Fibroblast of gingiva (primary cell): ENCODE measurements at regions not wholly inside any gene's neighbourhood (a gene's known extent, or its start where the extent isn't known, plus 50 kb on each side); places are given as distances from the start of the nearest gene placed in this dataset.
A peak's percentile ranks its signal among the peaks of the same experiment; 100 is the strongest.

Experiments used
- DNase-seq: peaks from one replicate; pipeline ENCODE4 v3.0.0-alpha.2; 2011; ENCODE audit warnings: low read depth

- no peak for DNase-seq
These were observed 146.2 kb downstream of the DACT1 start for GRCh38 chr14:58783792-58784511.

GRCh38 chr14:58784931-58785330 is 147.2 kb downstream of the DACT1 start:
- no peak for DNase-seq

GRCh38 chr14:58785701-58786100 is 147.9 kb downstream of the DACT1 start:
- DNase-seq, result no peak

GRCh38 chr14:58787592-58787991 is 149.8 kb downstream of the DACT1 start:
- peak; percentile 47 for DNase-seq

- no peak for DNase-seq
These were observed 151.1 kb downstream of the DACT1 start for GRCh38 chr14:58788655-58789503.

- peak; percentile 35 for DNase-seq
These were observed 152.0 kb downstream of the DACT1 start for GRCh38 chr14:58789736-58790135.

- no peak for DNase-seq
These were observed 154.7 kb downstream of the DACT1 start for GRCh38 chr14:58792416-58792815.

- no peak for DNase-seq
These were observed 155.5 kb downstream of the DACT1 start for GRCh38 chr14:58793131-58793740.

GRCh38 chr14:58794993-58795762 is 157.4 kb downstream of the DACT1 start:
- DNase-seq, result no peak

- DNase-seq, result no peak
These were observed 158.7 kb downstream of the DACT1 start for GRCh38 chr14:58796242-58797009.

GRCh38 chr14:58797010-58797429 is 159.3 kb downstream of the DACT1 start:
- no peak for DNase-seq

- no peak for DNase-seq
These were observed 160.4 kb downstream of the DACT1 start for GRCh38 chr14:58798173-58798572.

- DNase-seq, result no peak
These were observed 163.3 kb downstream of the DACT1 start for GRCh38 chr14:58801086-58801485.

GRCh38 chr14:58805057-58805456 is 167.3 kb downstream of the DACT1 start:
- DNase-seq, result peak; percentile 84

- no peak for DNase-seq
These were observed 168.0 kb downstream of the DACT1 start for GRCh38 chr14:58805605-58806409.

- peak; percentile 2 for DNase-seq
These were observed 169.4 kb downstream of the DACT1 start for GRCh38 chr14:58807191-58807590.

GRCh38 chr14:58808828-58809227 is 171.1 kb downstream of the DACT1 start:
- peak; percentile 92 for DNase-seq

GRCh38 chr14:58809520-58809919 is 171.8 kb downstream of the DACT1 start:
- DNase-seq, result no peak

- no peak for DNase-seq
These were observed 174.5 kb downstream of the DACT1 start for GRCh38 chr14:58812050-58812910.
